HG03159 (cell line): ENCODE measurements at regions not wholly inside any gene's neighbourhood (a gene's known extent, or its start where the extent isn't known, plus 50 kb on each side); places are given as distances from the start of the nearest gene placed in this dataset.

Experiments
- ATAC-seq: cut with Tn5 transposase; IDR thresholded peaks from one replicate; pipeline ENCODE4 v1.9.1; 2021; ENCODE audit warnings: mild to moderate bottlenecking, moderate library complexity; ENCODE audit not compliant: unreplicated experiment

DNA sequence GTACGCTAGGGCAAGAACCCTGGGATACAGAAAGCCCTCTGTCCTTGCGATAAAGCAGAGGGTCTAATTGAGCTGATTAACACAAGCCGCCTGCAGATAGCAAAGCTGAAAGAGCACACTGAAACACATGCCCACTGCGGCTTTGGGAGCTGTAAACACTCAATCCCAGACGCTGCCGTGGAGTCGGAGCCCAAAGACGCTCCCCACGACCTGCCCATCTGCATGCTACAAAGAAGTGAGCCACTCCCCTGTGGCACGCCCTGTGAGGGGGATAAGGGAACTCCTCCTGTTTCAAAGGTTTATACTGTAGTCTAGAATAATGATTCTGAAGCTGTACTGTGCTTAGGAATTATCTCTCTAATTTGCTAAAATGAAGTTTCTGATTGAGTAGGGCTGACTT, 985.6 kb upstream of the GHITM start:
- no peak for ATAC-seq

DNA sequence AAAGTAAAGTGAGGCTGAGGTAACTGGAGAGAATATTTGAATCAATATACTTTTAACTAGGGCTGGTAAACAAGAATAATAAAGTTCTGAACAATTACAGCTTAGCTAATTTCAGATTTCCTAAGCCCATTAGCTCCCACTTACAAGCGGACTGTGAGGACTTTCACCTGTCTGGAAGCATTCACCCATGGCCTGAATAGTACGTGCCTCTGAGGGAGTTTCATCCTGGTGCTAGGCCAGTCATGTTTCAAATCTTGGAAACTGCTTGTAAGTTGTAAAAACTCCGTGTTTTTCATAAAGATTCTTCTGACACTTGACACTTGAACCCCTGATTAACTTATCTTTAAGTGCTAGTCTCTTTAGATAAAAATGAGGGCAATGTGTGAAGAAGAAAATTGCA, 975.2 kb upstream of the GHITM start:
- ATAC-seq: no peak

DNA sequence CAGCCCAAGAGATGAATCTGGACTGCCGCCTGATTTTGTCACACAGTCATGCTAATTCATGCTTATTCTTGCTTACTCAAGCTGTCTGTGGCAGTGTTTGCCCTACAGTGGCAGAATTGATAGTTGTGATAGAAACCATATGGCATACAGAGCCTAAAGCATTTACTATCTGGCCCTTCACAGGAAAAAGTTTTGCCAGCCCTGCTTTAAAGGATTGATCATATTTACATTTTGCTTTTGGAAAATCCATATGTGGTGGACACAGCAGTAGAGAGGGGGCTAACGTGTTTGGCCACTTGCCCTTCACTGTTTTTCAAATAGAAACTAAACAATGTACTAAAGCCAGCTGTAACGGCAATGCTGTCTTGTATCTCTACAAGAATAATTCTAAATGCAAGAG, 974.0 kb upstream of the GHITM start:
- ATAC-seq: no peak

DNA sequence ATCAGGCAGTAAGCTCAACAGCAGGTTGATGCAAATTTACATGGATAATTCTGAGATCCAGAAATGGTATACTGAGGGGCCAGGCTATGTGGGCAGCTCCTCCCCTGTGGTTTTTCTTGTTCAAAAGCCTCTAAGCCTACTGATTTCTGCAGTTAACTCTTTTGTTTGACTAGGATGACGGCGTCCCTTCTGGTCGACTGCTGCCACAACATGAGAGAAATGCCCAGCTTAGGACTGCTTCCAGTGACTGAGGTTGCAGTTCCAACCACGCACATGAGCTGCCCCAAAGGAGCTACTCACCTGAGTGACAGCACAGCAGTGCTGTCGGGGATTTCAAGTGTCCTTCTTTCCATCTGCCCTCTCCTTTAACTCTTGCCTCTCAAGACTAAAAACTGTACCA, 973.0 kb upstream of the GHITM start:
- ATAC-seq: peak; percentile 74

DNA sequence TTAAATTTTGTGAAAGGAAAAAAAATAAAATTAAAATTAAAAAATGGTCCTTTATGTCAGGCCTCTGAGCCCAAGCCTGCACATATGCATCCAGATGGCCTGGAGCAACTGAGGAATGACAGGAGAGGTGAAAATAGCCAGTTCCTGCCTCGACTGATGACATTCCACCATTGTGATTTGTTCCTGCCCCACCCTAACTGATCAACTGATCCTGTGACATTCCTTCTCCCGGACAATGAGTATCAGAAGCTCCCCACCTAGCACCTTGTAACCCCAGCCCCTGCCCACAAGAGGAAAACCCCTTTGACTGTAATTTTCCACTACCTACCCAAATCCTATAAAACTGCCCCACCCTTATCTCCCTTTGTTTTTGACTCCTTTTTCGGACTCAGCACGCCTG, 972.2 kb upstream of the GHITM start:
- no peak for ATAC-seq

DNA sequence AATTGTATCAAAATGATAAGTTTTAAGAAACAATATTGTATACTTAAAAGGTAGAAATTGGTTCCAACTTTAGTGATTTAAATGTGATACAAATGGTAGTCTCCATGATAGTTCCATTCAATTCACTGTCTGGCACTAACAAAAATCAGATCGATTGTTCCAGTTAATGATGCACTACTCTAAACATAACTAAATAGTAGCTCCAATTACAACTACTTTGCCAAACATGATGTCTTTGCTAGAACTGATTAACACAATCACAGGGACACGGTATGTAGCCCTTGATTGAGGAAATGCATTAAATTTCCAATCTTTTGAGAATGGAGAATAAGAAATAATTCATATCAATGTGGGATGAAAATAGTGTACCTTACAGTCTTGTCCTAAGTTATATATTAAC, 962.4 kb upstream of the GHITM start:
- ATAC-seq: no peak

DNA sequence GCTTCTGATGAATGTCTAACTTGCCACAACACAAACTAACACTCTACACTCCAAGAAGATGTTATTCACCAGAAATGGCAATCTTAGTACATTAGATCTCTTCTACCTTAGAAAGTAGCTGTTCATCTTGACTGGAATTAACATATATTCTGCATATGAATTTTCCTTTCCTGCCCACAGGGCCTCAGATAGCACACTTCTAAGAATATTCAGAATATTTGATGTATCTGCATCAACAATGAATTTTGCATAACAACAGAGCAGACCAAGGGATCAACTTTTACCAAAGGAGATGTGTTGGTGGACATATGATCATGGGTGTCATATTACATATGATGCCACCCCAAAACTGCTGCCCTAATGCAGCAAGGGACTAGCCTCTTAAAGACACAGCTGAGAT, 960.8 kb upstream of the GHITM start:
- ATAC-seq: no peak

DNA sequence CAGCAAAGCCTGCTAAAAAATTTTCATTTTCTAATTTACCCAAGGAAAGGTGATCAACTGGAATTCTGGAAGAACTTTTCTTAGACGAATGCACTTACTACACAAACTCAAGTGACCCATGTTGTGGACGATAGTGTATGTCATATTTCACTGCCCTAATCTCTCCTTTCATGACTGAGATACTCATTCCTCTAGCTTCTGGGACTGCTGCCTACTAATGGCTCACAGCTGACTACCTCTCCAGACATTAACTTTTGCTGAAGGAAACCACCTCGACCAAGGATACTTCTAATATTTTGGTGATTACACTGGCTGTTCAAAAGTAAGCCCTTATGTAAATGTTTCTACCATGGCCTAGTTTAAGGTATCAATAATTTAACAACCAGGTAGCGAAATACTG, 959.9 kb upstream of the GHITM start:
- ATAC-seq: no peak

DNA sequence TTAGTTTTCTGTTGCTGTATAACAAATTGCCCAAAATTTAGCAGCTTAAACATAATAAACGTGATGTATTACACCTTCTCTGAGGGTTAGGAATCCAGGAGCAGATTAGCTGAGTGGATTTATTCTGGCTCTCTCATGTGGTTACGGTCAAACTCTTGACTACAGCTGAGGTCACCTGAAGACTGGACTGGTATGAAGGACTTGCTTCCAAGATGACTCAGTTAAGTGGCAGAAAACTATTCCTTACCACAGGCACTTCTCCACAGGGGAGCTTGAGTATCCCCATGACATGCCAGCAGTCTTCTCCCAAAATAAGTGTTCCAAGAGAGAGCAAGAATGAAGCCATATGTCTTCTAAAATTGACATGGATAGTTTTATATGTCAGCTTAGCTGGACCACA, 957.2 kb upstream of the GHITM start:
- no peak for ATAC-seq

DNA sequence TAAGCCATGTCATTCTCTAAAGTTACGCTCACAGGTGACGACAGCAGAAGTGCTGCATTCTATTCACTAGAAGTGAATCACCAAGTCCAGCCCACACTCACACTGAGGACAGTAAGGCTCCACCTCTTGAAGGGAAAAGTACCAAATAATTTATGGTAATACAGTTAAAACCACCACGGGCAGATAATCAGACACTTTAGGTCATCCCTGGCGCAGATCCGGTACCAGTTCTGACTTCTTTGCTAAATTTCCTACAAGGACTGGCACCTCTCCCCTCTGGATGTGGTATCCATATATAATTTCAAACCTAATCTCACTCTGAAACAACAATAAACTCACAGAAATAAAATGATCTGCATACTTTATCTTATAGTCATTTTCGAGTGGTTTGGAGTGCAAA, 954.7 kb upstream of the GHITM start:
- ATAC-seq: no peak

DNA sequence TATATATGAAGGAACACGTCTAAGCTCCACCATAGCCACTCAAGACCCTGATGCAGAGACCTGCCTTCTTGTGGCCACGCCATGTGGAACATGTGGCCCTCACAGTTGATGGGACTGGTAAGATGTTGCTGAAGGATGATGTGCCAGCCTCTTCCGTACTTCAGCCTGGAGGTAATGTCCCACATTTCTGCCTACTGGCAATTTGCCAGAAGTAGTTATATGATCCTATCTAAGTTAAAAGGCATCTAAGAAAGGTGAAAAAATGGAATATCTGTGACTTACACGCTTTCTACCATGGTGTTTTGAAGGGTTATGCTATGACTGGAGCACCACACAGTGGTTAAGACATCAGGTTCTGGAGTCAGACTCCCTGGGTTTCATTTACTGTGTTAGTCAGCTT, 948.7 kb upstream of the GHITM start:
- no peak for ATAC-seq

DNA sequence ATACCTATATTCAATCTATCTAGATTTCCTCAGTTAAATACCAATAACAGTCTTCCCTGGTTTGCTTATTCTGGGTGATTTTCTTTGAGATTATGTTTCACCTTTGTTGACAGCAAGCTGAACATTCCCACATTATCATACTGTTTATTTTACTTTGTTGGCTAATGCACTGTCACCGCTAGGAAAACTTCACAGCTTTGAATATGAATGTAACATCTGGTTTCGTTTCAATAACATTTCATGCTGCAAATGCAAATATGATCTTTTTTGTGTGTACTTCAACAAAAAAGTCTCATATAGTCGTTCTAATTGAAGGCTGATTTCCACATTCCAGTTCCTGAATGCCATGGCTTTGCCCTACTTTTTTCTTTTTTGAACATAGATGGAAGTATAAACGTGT, 946.3 kb upstream of the GHITM start:
- no peak for ATAC-seq

DNA sequence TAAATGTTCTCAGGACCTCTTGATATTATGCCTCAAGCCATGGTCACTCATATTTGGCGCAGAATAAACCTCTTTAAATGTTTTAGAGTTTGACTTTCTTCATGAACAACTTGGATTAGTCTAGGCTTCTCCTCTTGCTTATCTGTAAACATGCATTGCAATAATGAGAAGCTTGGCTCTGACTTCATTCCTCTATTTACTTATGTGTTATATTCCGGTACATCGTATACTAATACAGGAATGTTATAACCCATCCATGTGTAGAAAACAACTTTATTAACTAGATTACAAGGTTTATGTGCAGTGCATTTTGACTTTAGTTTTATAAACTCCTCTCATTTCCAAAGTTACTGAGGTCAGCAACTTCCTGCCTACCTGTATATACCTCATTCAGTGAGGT, 944.3 kb upstream of the GHITM start:
- ATAC-seq: no peak

DNA sequence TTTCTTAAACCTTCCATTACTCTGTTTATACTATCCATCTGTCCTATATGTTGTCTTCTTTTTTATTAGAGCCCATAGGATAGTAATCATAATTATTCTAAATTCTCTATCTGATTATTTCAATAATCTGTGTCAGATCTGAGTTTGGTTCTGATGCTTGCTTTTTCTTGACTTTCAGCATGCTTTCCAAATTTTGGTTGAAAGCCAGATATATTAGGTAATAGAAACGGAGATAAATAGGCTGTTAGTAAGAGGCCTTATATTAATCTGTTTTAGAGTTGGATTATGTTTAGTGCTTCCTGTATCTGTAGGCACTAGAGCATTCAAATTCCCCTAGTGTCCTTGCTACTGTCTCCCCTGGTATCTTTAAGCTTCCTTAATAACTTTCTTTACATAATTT, 939.9 kb upstream of the GHITM start:
- no peak for ATAC-seq

DNA sequence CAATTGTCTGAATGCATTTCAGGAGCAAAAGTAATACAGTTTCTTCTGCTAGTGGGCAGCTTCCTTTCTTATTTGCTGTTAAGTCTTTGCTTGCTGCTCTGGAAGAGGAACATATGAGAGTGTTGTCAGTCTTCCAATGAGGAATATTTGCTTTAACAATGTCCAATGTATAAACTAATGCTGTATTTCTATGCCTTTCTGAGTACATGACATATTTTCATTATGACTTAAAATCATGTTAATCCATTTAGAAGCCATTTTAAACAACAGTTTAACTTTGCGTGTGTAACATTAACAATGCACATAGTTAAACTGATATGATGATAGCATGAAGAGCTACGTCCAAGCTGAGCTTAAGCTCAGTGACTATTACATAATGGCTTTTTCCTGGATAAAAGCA, 933.4 kb upstream of the GHITM start:
- no peak for ATAC-seq

DNA sequence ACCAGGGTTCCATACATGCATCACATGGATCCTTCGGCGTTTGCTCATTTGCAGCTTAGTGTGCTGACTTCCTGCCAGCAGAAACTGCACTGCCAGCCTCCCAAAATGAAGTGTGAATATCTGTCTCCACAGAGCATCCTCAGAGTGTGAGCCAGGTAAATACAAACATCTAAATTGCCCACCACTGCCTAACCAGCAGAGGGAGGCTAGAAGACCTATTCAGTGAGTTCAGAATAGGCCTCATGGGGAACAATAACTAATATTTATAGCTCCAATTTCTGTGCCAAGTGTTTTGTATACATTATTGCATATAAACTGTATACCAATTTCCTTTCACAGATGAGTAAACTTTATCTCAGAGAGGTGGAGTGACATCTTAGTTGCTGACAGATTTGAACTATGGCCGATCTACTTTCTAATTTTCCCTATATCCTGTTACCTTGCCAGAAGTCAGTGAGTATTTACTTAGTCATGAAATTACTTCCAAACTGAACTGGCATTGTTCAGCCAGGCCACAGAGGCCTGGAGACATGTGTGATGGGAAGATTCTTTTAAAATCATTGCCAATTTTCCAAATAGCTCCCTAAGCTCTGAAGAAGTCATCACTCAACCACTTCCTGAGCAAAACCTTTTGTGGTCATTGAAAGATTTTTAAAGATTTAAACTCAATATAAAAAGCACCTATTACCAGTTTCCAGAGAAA, 926.5 kb upstream of the GHITM start:
- ATAC-seq: no peak

DNA sequence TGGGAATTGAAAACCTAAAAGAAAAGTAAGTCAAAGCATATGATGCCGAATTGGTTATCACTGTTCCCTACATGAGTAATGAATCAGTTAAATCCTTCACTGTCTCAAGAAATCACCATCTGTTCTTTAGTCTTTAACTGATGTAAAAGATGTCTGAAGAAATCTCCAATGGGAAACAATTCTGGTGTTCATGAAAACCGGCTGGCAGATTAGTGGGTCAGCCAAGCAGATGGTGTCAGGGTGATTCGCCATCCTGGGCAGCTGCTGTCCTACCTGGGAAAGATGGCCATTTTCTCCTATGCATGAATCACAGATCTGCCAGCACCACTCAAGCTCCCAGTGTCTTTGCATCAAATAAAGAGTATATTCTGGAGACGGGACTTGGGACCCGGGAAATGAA, 925.2 kb upstream of the GHITM start:
- no peak for ATAC-seq

DNA sequence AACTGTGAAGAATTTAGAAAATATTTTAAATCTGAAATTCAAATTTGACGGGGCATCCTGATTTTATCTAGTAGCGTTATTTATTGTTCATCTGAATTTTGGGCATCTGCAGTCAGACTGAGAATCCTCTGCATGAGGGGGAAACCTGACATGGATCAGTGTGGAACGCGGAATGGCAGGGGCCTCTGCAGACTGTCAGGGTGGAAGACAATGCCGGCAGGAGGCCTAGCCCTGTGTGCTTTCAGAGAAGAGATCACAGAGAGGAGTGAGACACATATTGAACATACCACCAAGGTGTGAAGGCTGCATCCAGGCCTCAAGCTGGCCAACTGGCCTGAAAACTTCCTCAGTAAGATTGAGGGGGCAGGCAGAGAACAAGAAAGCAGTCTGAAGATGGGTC, 921.1 kb upstream of the GHITM start:
- no peak for ATAC-seq

DNA sequence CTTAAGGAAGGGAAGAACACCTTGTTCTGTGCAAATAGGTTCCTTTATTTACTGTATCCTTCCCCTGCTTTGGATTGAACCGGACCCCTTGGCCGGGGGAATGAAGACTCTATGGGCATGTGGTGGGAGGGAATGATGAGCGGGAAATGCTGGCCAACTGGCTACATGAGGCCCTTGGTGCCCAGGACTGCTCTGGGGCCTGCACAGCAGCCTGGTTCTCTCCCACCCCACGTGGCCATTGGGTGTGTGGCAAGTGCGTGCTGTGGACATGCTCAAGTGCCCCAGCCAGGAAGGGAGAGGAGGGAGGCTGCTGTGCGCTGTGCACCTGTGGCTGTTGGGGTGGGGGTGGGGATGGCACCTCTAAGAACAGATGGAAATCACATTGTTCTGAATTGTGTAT, 917.0 kb upstream of the GHITM start:
- ATAC-seq: no peak

DNA sequence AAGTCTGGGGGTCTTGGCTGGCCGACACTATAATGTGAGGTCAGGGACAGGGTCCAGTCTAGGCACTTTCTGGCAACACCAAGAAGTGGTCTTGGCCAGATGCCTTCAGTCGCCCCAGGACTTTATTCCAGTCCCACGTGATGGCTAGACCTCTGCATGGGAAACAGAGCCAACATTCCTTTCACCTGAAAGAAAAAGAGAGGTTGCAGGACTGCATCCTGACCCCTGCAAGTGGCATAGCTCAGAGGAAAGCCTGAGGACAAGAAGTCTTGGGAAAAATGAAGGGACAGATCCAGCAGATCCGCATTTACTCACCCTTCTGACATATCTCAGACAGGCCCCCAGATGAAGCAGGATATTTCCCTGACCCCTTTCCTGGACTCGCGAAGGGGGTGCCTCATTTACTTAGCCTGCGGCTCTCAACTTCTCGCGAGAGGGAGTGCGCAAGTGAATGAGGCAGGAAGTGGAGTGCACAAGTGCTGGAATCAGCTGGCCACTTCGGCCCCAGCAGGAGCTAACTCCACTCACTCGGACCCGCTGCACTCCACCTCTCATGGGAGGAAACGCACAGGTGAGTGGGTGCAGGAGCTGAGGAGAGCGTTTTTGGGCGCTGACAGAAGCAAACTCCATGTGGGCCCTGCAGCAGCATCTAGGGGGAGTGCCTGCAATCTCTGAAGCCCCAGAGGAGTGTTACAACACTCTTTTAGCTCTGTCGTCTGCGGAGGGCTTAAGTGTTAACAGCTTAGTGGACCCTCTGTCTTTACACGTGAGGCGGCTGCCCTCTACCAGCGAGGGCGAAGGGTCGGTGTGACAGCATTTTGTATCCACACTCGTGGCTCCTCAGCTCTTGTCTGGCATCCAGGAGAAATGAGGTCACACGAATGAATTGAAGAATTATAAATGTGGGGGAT, 916.2 kb upstream of the GHITM start:
- no peak for ATAC-seq

DNA sequence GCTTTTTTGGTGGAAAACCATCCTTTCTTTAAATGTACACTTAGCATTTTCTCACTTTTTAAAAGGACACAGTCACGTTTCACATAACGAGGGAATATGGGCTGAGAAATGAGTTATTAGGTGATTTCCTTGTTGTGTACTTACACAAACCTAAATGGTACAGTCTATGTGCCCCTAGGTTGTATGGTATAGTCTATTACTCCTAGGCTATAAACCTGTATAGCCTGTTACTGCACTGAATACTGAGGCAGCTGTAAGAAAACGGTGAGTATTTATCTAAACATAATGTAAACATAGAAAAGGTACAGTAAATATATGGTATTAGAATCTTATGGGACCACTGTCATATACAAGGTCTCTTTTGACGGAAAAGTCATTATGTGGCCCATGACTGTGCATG, 913.5 kb upstream of the GHITM start:
- ATAC-seq: no peak

DNA sequence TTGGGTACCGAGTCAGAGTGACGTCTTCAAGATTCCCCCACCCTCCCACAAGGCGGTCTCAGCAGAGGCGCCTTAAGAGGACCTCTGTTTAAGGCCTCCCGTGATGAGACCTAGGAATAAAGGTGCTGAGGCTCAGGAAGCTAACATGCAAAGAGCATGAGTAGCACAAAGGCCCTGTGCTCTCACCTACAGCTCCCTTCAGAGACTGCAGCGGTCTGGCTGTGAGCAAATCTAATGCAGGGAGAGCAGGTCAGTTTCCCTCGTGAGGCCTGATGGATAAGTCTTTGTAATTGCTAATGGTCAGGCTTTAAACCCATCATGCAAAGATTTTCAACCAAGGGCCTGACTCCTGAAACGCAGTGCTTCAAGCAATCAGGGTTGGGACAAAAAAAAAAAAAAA, 909.3 kb upstream of the GHITM start:
- ATAC-seq: no peak

DNA sequence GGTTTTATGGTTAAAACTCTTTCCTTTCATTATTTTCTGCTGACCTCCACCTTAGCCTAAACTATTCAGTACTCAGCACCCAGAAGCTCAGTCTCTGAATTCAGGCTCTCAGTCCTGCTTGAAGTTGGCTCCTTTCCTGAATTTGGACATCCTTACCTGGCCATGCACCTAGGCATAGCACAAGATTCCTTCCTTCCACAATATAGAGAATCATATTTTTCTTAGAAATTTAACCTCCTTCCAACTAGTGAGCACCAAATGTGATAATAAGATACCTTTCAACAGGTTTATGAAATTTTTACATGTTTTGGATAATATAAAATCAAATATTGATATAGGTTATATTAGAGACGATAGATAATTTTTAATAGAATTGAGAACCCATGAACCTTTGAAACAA, 905.6 kb upstream of the GHITM start:
- no peak for ATAC-seq
